Peyer's patch (tissue), 4 donors: ENCODE measurements at regions not wholly inside any gene's neighbourhood (a gene's known extent, or its start where the extent isn't known, plus 50 kb on each side); places are given as distances from the start of the nearest gene placed in this dataset.

Experiments
- DNase-seq, 3 donors: peaks; one replicate each; pipeline ENCODE4 v3.0.0-alpha.2; 2017 to 2019
- H3K27ac ChIP-seq, 4 donors: fragments of 200-600 bp; sonication (generic); one replicate each; pipeline ENCODE4 v1.5.1; 2016 to 2019
- H3K27me3 ChIP-seq, 2 donors: fragments of 200-600 bp; sonication (generic); one replicate each; pipeline ENCODE4 v1.5.1; 2019
- H3K36me3 ChIP-seq, 3 donors: fragments of 200-600 bp; sonication (generic); one replicate each; pipeline ENCODE4 v1.5.1; 2016 to 2019
- H3K4me1 ChIP-seq, 4 donors: fragments of 200-600 bp; sonication (generic); one replicate each; pipeline ENCODE4 v1.5.1; 2016 to 2019
- H3K4me3 ChIP-seq, 4 donors: fragments of 200-600 bp; sonication (generic); 1 replicate in 3 of 4; 2 replicates in 1 of 4; pipeline ENCODE4 v1.5.1; 2016 to 2019; ENCODE audit warnings: mild to moderate bottlenecking in 1 of 4
- H3K9me3 ChIP-seq, 4 donors: fragments of 200-600 bp; sonication (generic); one replicate each; pipeline ENCODE4 v1.5.1; 2016 to 2019; ENCODE audit warnings: mild to moderate bottlenecking in 1 of 4
- CTCF ChIP-seq, 6 experiments: fragments of 450-650 bp in 4 of 6; fragments of 200-600 bp in 2 of 6; sonication (generic) in 1 of 6; IDR thresholded peaks; one replicate each; pipeline ENCODE4 v1.5.1; 2017 to 2019; ENCODE audit warnings: antibody characterized with exemption in 6 of 6, mild to moderate bottlenecking in 3 of 6, moderate library complexity in 1 of 6
- POLR2A ChIP-seq, 2 donors: fragments of 450-650 bp; IDR thresholded peaks; one replicate each; pipeline ENCODE4 v1.5.1; 2017; ENCODE audit warnings: antibody characterized with exemption in 2 of 2, mild to moderate bottlenecking in 2 of 2, moderate library complexity in 2 of 2

GRCh38 chr10:28875549-28876081 is 198.3 kb downstream of the BAMBI start:
- H3K4me3 ChIP-seq: no peak overlapping the region
- TF ChIP-seq CTCF (IDR thresholded peaks at IDR 0.05): no peak
- TF ChIP-seq POLR2A (IDR thresholded peaks at IDR 0.05): no peak
- no peaks in the 10 kb centered on the region for H3K27me3 ChIP-seq
- no peaks in the 10 kb centered on the region for H3K4me1 ChIP-seq
- no peak for DNase-seq
- no peaks in the 10 kb centered on the region for H3K9me3 ChIP-seq
- H3K36me3 ChIP-seq: no peaks in the 10 kb centered on the region
- H3K27ac ChIP-seq: no peak overlapping the region

GRCh38 chr10:28878236-28878970 is 201.1 kb downstream of the BAMBI start:
- TF ChIP-seq POLR2A (IDR thresholded peaks at IDR 0.05): no peak
- TF ChIP-seq CTCF (IDR thresholded peaks at IDR 0.05): no peak

GRCh38 chr10:28879246-28879645 is 201.9 kb downstream of the BAMBI start:
- Histone ChIP-seq H3K27me3 (no peaks in the 10 kb centered on the region), H3K36me3 (no peaks in the 10 kb centered on the region), H3K4me3 (no peak overlapping the region), H3K4me1 (no peaks in the 10 kb centered on the region), H3K9me3 (no peaks in the 10 kb centered on the region), H3K27ac (no peak overlapping the region)
- no peak for TF ChIP-seq POLR2A (IDR thresholded peaks at IDR 0.05)
- TF ChIP-seq CTCF (IDR thresholded peaks at IDR 0.05): no peak
- DNase-seq: no peak

More at GRCh38 chr10:28878236-28878970, 201.1 kb downstream of the BAMBI start:
- Histone ChIP-seq H3K36me3 (no peaks in the 10 kb centered on the region), H3K27me3 (no peaks in the 10 kb centered on the region), H3K9me3 (no peaks in the 10 kb centered on the region), H3K4me1 (no peaks in the 10 kb centered on the region), H3K4me3 (no peak overlapping the region), H3K27ac (no peak overlapping the region)
- no peak for DNase-seq

GRCh38 chr10:28879875-28880682 is 202.8 kb downstream of the BAMBI start:
- Histone ChIP-seq H3K9me3 (no peaks in the 10 kb centered on the region), H3K4me3 (no peak overlapping the region), H3K27ac (peak overlapping the region in 1 of 4 donors; percentile 31), H3K36me3 (no peaks in the 10 kb centered on the region), H3K4me1 (no peaks in the 10 kb centered on the region), H3K27me3 (no peaks in the 10 kb centered on the region)
- no peak for DNase-seq
- TF ChIP-seq CTCF (IDR thresholded peaks at IDR 0.05) (no peak), POLR2A (IDR thresholded peaks at IDR 0.05) (no peak)

- no peaks in the 10 kb centered on the region for H3K9me3 ChIP-seq
- no peaks in the 10 kb centered on the region for H3K4me1 ChIP-seq
- no peak overlapping the region for H3K4me3 ChIP-seq
- no peaks in the 10 kb centered on the region for H3K27me3 ChIP-seq
- DNase-seq: no peak
- no peak overlapping the region for H3K27ac ChIP-seq
- H3K36me3 ChIP-seq: no peaks in the 10 kb centered on the region
- TF ChIP-seq CTCF (IDR thresholded peaks at IDR 0.05) (no peak), POLR2A (IDR thresholded peaks at IDR 0.05) (no peak)
These were observed 203.3 kb downstream of the BAMBI start for GRCh38 chr10:28880683-28880950.
